H1 (cell line): ENCODE measurements at regions not wholly inside any gene's neighbourhood (a gene's known extent, or its start where the extent isn't known, plus 50 kb on each side); places are given as distances from the start of the nearest gene placed in this dataset.

Experiments used
- CTCF ChIA-PET: fragments of 300-600 bp; sonication (Branson Sonifier 250); formaldehyde crosslinking; loops from one replicate; lab custom pipeline; 2021; ENCODE audit not compliant: partially characterized antibody; lab: Charles Lee
- POLR2A ChIA-PET: fragments of 300-600 bp; sonication (Branson Sonifier 250); formaldehyde crosslinking; loops from one replicate; lab custom pipeline; 2021; ENCODE audit warnings: inconsistent platforms; ENCODE audit not compliant: partially characterized antibody; lab: Charles Lee
- DNase-seq, 2 experiments: peaks; one replicate each; pipeline versions ENCODE4 v3.0.0 to v3.0.0-alpha.2; 2010 to 2022; ENCODE audit warnings: low spot score in 2 of 2, low read depth in 1 of 2, mixed read lengths in 1 of 2
- FAIRE-seq: peaks from 2 replicates; lab custom pipeline; 2011; peaks lifted over from hg19 to GRCh38; lab: Jason Lieb, UNC
- H2AFZ ChIP-seq: 2 replicates; pipeline ENCODE4 v1.8.1; 2012; ENCODE audit warnings: low read length, inconsistent platforms
- H2AK5ac ChIP-seq: 2 replicates; pipeline ENCODE4 v1.6.1; 2013; ENCODE audit warnings: low read depth, low read length
- H2BK120ac ChIP-seq: replicated peaks from 2 replicates; pipeline ENCODE3; 2013; ENCODE audit warnings: low read depth, low read length, inconsistent platforms
- H2BK12ac ChIP-seq: 2 replicates; pipeline ENCODE4 v1.6.1; 2013; ENCODE audit warnings: low read depth, low read length
- H2BK15ac ChIP-seq: 2 replicates; pipeline ENCODE4 v1.6.1; 2013; ENCODE audit warnings: low read length
- H2BK20ac ChIP-seq: 2 replicates; pipeline ENCODE4 v1.6.1; 2013; ENCODE audit warnings: low read length
- H2BK5ac ChIP-seq: 2 replicates; pipeline ENCODE4 v1.6.1; 2013; ENCODE audit warnings: low read depth, low read length
- H3K14ac ChIP-seq: 2 replicates; pipeline ENCODE4 v1.6.1; 2013; ENCODE audit warnings: inconsistent platforms; ENCODE audit not compliant: insufficient read length
- H3K18ac ChIP-seq: 2 replicates; pipeline ENCODE4 v1.6.1; 2013; ENCODE audit warnings: low read length; ENCODE audit errors: extremely low read depth
- H3K23ac ChIP-seq: 2 replicates; pipeline ENCODE4 v1.6.1; 2013; ENCODE audit warnings: inconsistent platforms; ENCODE audit not compliant: insufficient read length
- H3K23me2 ChIP-seq: 2 replicates; pipeline ENCODE4 v1.6.1; 2013; ENCODE audit warnings: low read depth, low read length
- H3K27ac ChIP-seq: 2 replicates; pipeline ENCODE4 v1.6.1; 2011; ENCODE audit warnings: low read depth, low read length, inconsistent platforms
- H3K27me3 ChIP-seq, 4 experiments: replicated peaks in 1 of 4; 1 replicate in 1 of 4; 2 replicates in 3 of 4; pipeline versions ENCODE4 v1.6.1 to v1.8.1; 2011 to 2013; ENCODE audit warnings: low read length in 3 of 4, mild to moderate bottlenecking in 3 of 4, inconsistent platforms in 2 of 4, mixed read lengths in 2 of 4, moderate library complexity in 1 of 4; ENCODE audit not compliant: control insufficient read depth in 3 of 4, insufficient read depth in 3 of 4; ENCODE audit errors: extremely low read depth in 1 of 4
- H3K36me3 ChIP-seq, 4 experiments: 2 replicates each; pipeline versions ENCODE4 v1.6.1 to v1.8.1; 2011 to 2013; ENCODE audit warnings: mild to moderate bottlenecking in 4 of 4, low read length in 3 of 4, moderate library complexity in 2 of 4, control low read depth in 1 of 4, inconsistent platforms in 1 of 4; ENCODE audit not compliant: insufficient read depth in 4 of 4, control insufficient read depth in 2 of 4
- H3K4ac ChIP-seq: replicated peaks from 2 replicates; pipeline ENCODE3; 2013; ENCODE audit warnings: low read length, low read depth, mixed read lengths, inconsistent platforms; ENCODE audit not compliant: insufficient read length
- H3K4me1 ChIP-seq, 4 experiments: replicated peaks in 1 of 4; 1 replicate in 1 of 4; 2 replicates in 3 of 4; pipeline versions ENCODE4 v1.6.1 to v1.8.1; 2011 to 2013; ENCODE audit warnings: low read length in 3 of 4, inconsistent platforms in 2 of 4, mixed read lengths in 1 of 4; ENCODE audit not compliant: insufficient read depth in 4 of 4, control insufficient read depth in 3 of 4
- H3K4me2 ChIP-seq, 2 experiments: 2 replicates each; pipeline versions ENCODE4 v1.6.1 to v1.8.1; 2011 to 2013; ENCODE audit warnings: low read depth in 2 of 2, low read length in 2 of 2, control low read depth in 1 of 2, inconsistent platforms in 1 of 2, mild to moderate bottlenecking in 1 of 2; ENCODE audit not compliant: insufficient read depth in 1 of 2
- H3K4me3 ChIP-seq, 4 experiments: fragments of 200-600, 300-600 bp in 1 of 4; sonication (generic), shearing (Covaris generic), sonication (Bioruptor Twin) in 1 of 4; 2 replicates each; pipeline versions ENCODE4 v1.5.1 to v1.8.1; 2011 to 2016; ENCODE audit warnings: low read length in 4 of 4, low read depth in 3 of 4, control low read depth in 2 of 4, inconsistent platforms in 2 of 4, mild to moderate bottlenecking in 2 of 4, mixed read lengths in 1 of 4, moderate library complexity in 1 of 4; ENCODE audit not compliant: insufficient read depth in 2 of 4; ENCODE audit errors: extremely low read depth in 1 of 4
- H3K56ac ChIP-seq: replicated peaks from 2 replicates; pipeline ENCODE3; 2013; ENCODE audit warnings: low read depth, mild to moderate bottlenecking, mixed read lengths, low read length, inconsistent platforms; ENCODE audit not compliant: insufficient read length
- H3K79me1 ChIP-seq: 2 replicates; pipeline ENCODE4 v1.6.1; 2013; ENCODE audit warnings: low read depth, low read length, control low read depth
- H3K79me2 ChIP-seq, 2 experiments: 2 replicates each; pipeline versions ENCODE4 v1.6.1 to v1.8.1; 2012 to 2013; ENCODE audit warnings: low read length in 2 of 2, mild to moderate bottlenecking in 2 of 2, inconsistent platforms in 1 of 2; ENCODE audit not compliant: insufficient read depth in 2 of 2, control insufficient read depth in 1 of 2
- H3K9ac ChIP-seq, 4 experiments: replicated peaks in 1 of 4; 1 replicate in 1 of 4; 2 replicates in 3 of 4; pipeline versions ENCODE4 v1.6.1 to v1.8.1; 2011 to 2013; ENCODE audit warnings: low read depth in 3 of 4, low read length in 3 of 4, control low read depth in 2 of 4, mild to moderate bottlenecking in 2 of 4, moderate library complexity in 2 of 4, inconsistent platforms in 1 of 4; ENCODE audit errors: extremely low read depth in 1 of 4
- H3K9me3 ChIP-seq, 2 experiments: 2 replicates each; pipeline versions ENCODE4 v1.6.1 to v1.8.1; 2012 to 2013; ENCODE audit warnings: mild to moderate bottlenecking in 2 of 2, moderate library complexity in 2 of 2, control low read depth in 1 of 2, inconsistent platforms in 1 of 2, low read depth in 1 of 2, low read length in 1 of 2, mixed read lengths in 1 of 2; ENCODE audit not compliant: insufficient read depth in 2 of 2
- H4K20me1 ChIP-seq, 2 experiments: replicated peaks in 1 of 2; 2 replicates each; pipeline versions ENCODE3 to v1.8.1; 2011 to 2013; ENCODE audit warnings: inconsistent platforms in 2 of 2, low read length in 2 of 2, mild to moderate bottlenecking in 1 of 2; ENCODE audit not compliant: insufficient read depth in 2 of 2, control insufficient read depth in 1 of 2
- H4K5ac ChIP-seq: 2 replicates; pipeline ENCODE4 v1.6.1; 2013; ENCODE audit warnings: low read length, low read depth, mixed read lengths, inconsistent platforms; ENCODE audit not compliant: insufficient read length
- H4K8ac ChIP-seq: 2 replicates; pipeline ENCODE4 v1.8.0; 2013; ENCODE audit warnings: mild to moderate bottlenecking, moderate library complexity, low read length, inconsistent platforms; ENCODE audit not compliant: insufficient read depth; ENCODE audit errors: extremely low read depth
- H4K91ac ChIP-seq: replicated peaks from 2 replicates; pipeline ENCODE3; 2013; ENCODE audit warnings: low read length, mixed read lengths, inconsistent platforms; ENCODE audit not compliant: insufficient read length
- CBX8 ChIP-seq: fragments of 300-800, 300-1000 bp; sonication (generic); IDR thresholded peaks from 2 replicates; pipeline ENCODE4 v1.7.1; 2016; ENCODE audit warnings: low read depth, low read length, borderline replicate concordance
- CTBP2 ChIP-seq: IDR thresholded peaks from 2 replicates; pipeline ENCODE4 v1.7.0; 2011; ENCODE audit warnings: borderline replicate concordance, mild to moderate bottlenecking, moderate library complexity, mixed read lengths, low read length; ENCODE audit not compliant: insufficient read depth, insufficient read length
- JUN ChIP-seq: IDR thresholded peaks from 2 replicates; pipeline ENCODE4 v1.6.1; 2011; ENCODE audit warnings: low read depth, mild to moderate bottlenecking, improper control_type of control experiment, low read length
- KDM1A ChIP-seq: fragments of 200-600, 300-600 bp; sonication (generic); IDR thresholded peaks from 2 replicates; pipeline ENCODE4 v1.7.1; 2016; ENCODE audit warnings: mild to moderate bottlenecking, low read length, borderline replicate concordance
- NANOG ChIP-seq: IDR thresholded peaks from 2 replicates; pipeline ENCODE4 v1.6.1; 2011; ENCODE audit warnings: low read length, low read depth, mild to moderate bottlenecking, inconsistent platforms; ENCODE audit not compliant: insufficient read depth, poor library complexity, severe bottlenecking
- NRF1 ChIP-seq: IDR thresholded peaks from 2 replicates; pipeline ENCODE4 v1.6.1; 2011; ENCODE audit warnings: mild to moderate bottlenecking, low read depth, low read length, improper control_type of control experiment
- PHF8 ChIP-seq: fragments of 200-600 bp; sonication (generic); conservative IDR thresholded peaks from 2 replicates; pipeline ENCODE4 v1.7.1; 2012; ENCODE audit warnings: low read depth, mild to moderate bottlenecking, inconsistent platforms, low read length, moderate library complexity
- POLR2AphosphoS5 ChIP-seq: IDR thresholded peaks from 2 replicates; pipeline ENCODE4 v1.6.1; 2011; ENCODE audit warnings: low read depth, low read length
- RBBP5 ChIP-seq: IDR thresholded peaks from 2 replicates; pipeline ENCODE4 v1.7.1; 2012; ENCODE audit warnings: low read depth, mild to moderate bottlenecking, inconsistent platforms, low read length, moderate library complexity, borderline replicate concordance
- RFX5 ChIP-seq: IDR thresholded peaks from 2 replicates; pipeline ENCODE4 v1.6.1; 2011; ENCODE audit warnings: low read depth, low read length, improper control_type of control experiment, borderline replicate concordance
- RNF2 ChIP-seq: fragments of 200-900, 300-1000 bp; sonication (generic); IDR thresholded peaks from 2 replicates; pipeline ENCODE4 v1.7.1; 2016; ENCODE audit warnings: borderline replicate concordance, low read depth, mild to moderate bottlenecking, antibody characterized with exemption, low read length; ENCODE audit not compliant: poor library complexity, severe bottlenecking; ENCODE audit errors: missing control alignments
- SIRT6 ChIP-seq: IDR thresholded peaks from one replicate; pipeline ENCODE4 v1.7.1; 2012; ENCODE audit warnings: low read length, inconsistent platforms
- SP2 ChIP-seq: IDR thresholded peaks from 2 replicates; pipeline ENCODE4 v1.6.1; 2012; ENCODE audit warnings: mild to moderate bottlenecking, low read length, inconsistent platforms
- TBP ChIP-seq: IDR thresholded peaks from 2 replicates; pipeline ENCODE4 v1.6.1; 2011; ENCODE audit warnings: low read depth, low read length, improper control_type of control experiment
- TEAD4 ChIP-seq: IDR thresholded peaks from 2 replicates; pipeline ENCODE4 v1.6.1; 2012; ENCODE audit warnings: low read depth, low read length, inconsistent platforms, mixed read lengths
- WGBS, 2 experiments: shearing (Covaris generic) in 1 of 2; methylation state at CpG; one replicate each; pipeline versions ENCODE4 v1.1.6 to v1.1.7; 2013 to 2015; ENCODE audit warnings: low lambda C conversion rate in 2 of 2, mixed read lengths in 2 of 2, inconsistent platforms in 1 of 2, low coverage in 1 of 2, missing lambda C conversion rate in 1 of 2; ENCODE audit not compliant: insufficient replicate concordance in 2 of 2, insufficient coverage in 1 of 2, insufficient read length in 1 of 2; ENCODE audit errors: extremely low coverage in 1 of 2, missing lambda C conversion rate in 1 of 2; 5-methylcytosine and 5-hydroxymethylcytosine counted together

GRCh38 chr5:33305572-33305971, 135.2 kb upstream of the TARS1 start:
- FAIRE-seq: no peak
- no peak overlapping the region for H2BK15ac ChIP-seq
- H2BK5ac ChIP-seq: no peak overlapping the region
- H2AFZ ChIP-seq: no peak overlapping the region
- no peak overlapping the region for H3K23ac ChIP-seq
- H2BK120ac ChIP-seq: no peak overlapping the region
- H3K18ac ChIP-seq: no peak overlapping the region
- H3K79me1 ChIP-seq: no peaks in the 10 kb centered on the region
- H2BK20ac ChIP-seq: no peak overlapping the region
- no peak overlapping the region for H3K14ac ChIP-seq
- H3K4me1 ChIP-seq: no peaks in the 10 kb centered on the region
- H4K8ac ChIP-seq: no peak overlapping the region
- H3K27me3 ChIP-seq: no peaks in the 10 kb centered on the region
- H3K56ac ChIP-seq: no peak overlapping the region
- POLR2A ChIA-PET: no interaction called here
- H3K9me3 ChIP-seq: no peaks in the 10 kb centered on the region
- H3K27ac ChIP-seq: no peak overlapping the region
- H3K23me2 ChIP-seq: no peaks in the 10 kb centered on the region
- CTCF ChIA-PET: no interaction called here
- no peak overlapping the region for H3K9ac ChIP-seq
- no peak overlapping the region for H4K91ac ChIP-seq
- no peak overlapping the region for H3K4ac ChIP-seq
- H4K5ac ChIP-seq: no peak overlapping the region
- H4K20me1 ChIP-seq: no peaks in the 10 kb centered on the region
- H3K36me3 ChIP-seq: no peaks in the 10 kb centered on the region
- no peak overlapping the region for H2AK5ac ChIP-seq
- no peak overlapping the region for H3K4me3 ChIP-seq
- H3K4me2 ChIP-seq: no peak overlapping the region
- no peak overlapping the region for H2BK12ac ChIP-seq
- 87% methylated on average over 3 of the region's 3 CpGs; no CpG with 5 or more reads in 1 of the 2 experiments for WGBS, 2 experiments
- DNase-seq: no peak
- no peaks in the 10 kb centered on the region for H3K79me2 ChIP-seq
- no peak for TF ChIP-seq PHF8
- TF ChIP-seq TBP: no peak
- no peak for TF ChIP-seq CBX8
- TF ChIP-seq SIRT6: no peak
- no peak for TF ChIP-seq RFX5
- no peak for TF ChIP-seq JUN
- TF ChIP-seq RBBP5: no peak
- no peak for TF ChIP-seq POLR2AphosphoS5
- TF ChIP-seq SP2: no peak
- no peak for TF ChIP-seq TEAD4
- TF ChIP-seq RNF2: no peak
- no peak for TF ChIP-seq NANOG
- no peak for TF ChIP-seq NRF1
- TF ChIP-seq KDM1A: no peak
- TF ChIP-seq CTBP2: no peak
